ENCODE measurements at regions not wholly inside any gene's neighbourhood (a gene's known extent, or its start where the extent isn't known, plus 50 kb on each side); places are given as distances from the start of the nearest gene placed in this dataset.

DNA sequence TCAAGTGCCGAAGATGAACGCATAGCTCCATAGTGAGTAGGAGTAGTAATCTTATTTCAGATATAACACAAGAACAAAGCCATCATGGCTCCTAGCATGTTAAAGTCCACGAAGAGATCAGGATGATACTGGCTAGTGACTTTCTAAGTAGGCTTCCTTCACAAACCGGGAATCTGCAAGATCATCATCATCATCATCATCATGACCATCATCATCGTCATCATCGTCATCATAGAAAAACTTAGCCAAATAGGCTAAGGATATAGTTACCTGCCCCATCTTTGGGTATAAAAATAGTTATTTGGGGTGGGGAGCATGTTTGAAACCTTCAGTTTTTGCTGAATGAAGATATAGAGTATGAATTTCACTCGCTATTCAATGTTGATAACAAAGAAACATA, 57.9 kb downstream of the PYDC2 start:
- 93 to 94% methylated on average over 7 of the region's 7 CpGs for WGBS, 2 donors
- Histone ChIP-seq H3K36me3 (no peaks in the 10 kb centered on the region), H3K27me3 (no peaks in the 10 kb centered on the region), H3K4me1 (no peaks in the 10 kb centered on the region), H3K27ac (no peak overlapping the region), H3K4me3 (replicated peaks in 1 of 3) (no peak overlapping the region), H3K9me3 (no peaks in the 10 kb centered on the region)
- TF ChIP-seq POLR2A (IDR thresholded peaks at IDR 0.05) = no peak
- TF ChIP-seq, protein P1, sequence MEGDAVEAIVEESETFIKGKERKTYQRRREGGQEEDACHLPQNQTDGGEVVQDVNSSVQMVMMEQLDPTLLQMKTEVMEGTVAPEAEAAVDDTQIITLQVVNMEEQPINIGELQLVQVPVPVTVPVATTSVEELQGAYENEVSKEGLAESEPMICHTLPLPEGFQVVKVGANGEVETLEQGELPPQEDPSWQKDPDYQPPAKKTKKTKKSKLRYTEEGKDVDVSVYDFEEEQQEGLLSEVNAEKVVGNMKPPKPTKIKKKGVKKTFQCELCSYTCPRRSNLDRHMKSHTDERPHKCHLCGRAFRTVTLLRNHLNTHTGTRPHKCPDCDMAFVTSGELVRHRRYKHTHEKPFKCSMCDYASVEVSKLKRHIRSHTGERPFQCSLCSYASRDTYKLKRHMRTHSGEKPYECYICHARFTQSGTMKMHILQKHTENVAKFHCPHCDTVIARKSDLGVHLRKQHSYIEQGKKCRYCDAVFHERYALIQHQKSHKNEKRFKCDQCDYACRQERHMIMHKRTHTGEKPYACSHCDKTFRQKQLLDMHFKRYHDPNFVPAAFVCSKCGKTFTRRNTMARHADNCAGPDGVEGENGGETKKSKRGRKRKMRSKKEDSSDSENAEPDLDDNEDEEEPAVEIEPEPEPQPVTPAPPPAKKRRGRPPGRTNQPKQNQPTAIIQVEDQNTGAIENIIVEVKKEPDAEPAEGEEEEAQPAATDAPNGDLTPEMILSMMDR (IDR thresholded peaks at IDR 0.05) = no peak
- no peak for DNase-seq
- intact Hi-C loops (cut with DNase I) = no loop called here

DNA sequence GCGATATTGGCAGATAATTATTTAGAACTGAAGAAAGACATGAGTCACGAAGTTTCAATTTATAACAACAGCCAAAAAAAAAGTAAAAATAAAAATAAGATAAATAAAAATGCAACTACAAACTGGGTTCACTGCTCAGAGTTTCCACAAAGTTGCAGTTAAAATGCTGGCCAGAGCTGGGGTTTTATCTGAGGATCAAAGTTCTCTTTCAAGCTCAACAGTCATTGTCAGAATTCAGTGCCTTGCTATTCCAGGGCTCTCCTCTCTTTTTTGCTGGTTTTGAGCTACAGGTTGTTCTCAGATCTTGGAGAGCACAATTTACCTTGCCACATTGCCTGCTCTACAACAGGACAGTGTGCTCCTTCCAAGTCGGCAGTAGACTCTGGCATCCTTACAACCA, 60.1 kb downstream of the PYDC2 start:
- Histone ChIP-seq H3K4me3 (replicated peaks in 1 of 3) (no peak overlapping the region), H3K27ac (no peak overlapping the region), H3K36me3 (no peaks in the 10 kb centered on the region), H3K9me3 (no peaks in the 10 kb centered on the region), H3K27me3 (no peaks in the 10 kb centered on the region), H3K4me1 (no peaks in the 10 kb centered on the region)
- TF ChIP-seq POLR2A (IDR thresholded peaks at IDR 0.05) = no peak
- TF ChIP-seq, protein P1 (IDR thresholded peaks at IDR 0.05) = no peak
- WGBS, 2 donors = 88 to 92% methylated on average over 3 of the region's 3 CpGs
- no peak for DNase-seq
- intact Hi-C loops (cut with DNase I) = no loop called here

GRCh38 chr3:191523148-191523547, 62.2 kb downstream of the PYDC2 start:
- H3K9me3 ChIP-seq = no peaks in the 10 kb centered on the region
- no peak overlapping the region for H3K4me3 ChIP-seq (replicated peaks in 1 of 3)
- no peaks in the 10 kb centered on the region for H3K27me3 ChIP-seq
- TF ChIP-seq POLR2A (IDR thresholded peaks at IDR 0.05) = no peak
- TF ChIP-seq, protein P1 (IDR thresholded peaks at IDR 0.05) = no peak
- DNase-seq = no peak
- 93 to 95% methylated on average over 8 of the region's 8 CpGs for WGBS, 2 donors
- H3K4me1 ChIP-seq = no peaks in the 10 kb centered on the region
- intact Hi-C loops (cut with DNase I) = no loop called here
- H3K36me3 ChIP-seq = no peaks in the 10 kb centered on the region
- no peak overlapping the region for H3K27ac ChIP-seq

GRCh38 chr3:191528589-191528988, 67.6 kb downstream of the PYDC2 start:
- TF ChIP-seq POLR2A (IDR thresholded peaks at IDR 0.05) = no peak
- TF ChIP-seq, protein P1 (IDR thresholded peaks at IDR 0.05) = no peak
- Histone ChIP-seq H3K9me3 (no peaks in the 10 kb centered on the region), H3K27me3 (no peaks in the 10 kb centered on the region), H3K27ac (no peak overlapping the region), H3K4me1 (no peaks in the 10 kb centered on the region), H3K4me3 (replicated peaks in 1 of 3) (no peak overlapping the region), H3K36me3 (no peaks in the 10 kb centered on the region)
- 40 to 78% methylated on average over 1 of the region's 1 CpG for WGBS, 2 donors
- intact Hi-C loops (cut with DNase I) = no loop called here
- DNase-seq = no peak

DNA sequence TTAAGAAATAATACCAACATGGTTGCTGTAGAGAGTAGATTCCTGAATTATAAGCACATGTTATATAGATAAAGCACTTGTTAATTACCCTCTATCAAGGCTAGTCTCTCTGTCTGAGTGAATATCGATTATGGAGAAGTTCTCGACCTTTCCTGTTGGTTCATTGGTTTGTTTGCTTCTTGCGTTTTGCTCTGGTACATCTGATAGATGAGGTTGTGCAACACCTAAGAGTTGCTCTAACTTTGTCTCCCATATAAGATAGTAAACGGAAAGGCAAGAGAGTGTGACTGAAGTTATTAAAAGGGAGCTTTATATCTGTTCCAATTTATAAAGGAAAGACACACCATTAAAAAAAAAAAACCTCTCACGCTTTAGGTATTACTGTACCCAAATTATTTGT, 69.0 kb downstream of the PYDC2 start:
- Histone ChIP-seq H3K4me3 (replicated peaks in 1 of 3) (no peak overlapping the region), H3K9me3 (no peaks in the 10 kb centered on the region), H3K27me3 (no peaks in the 10 kb centered on the region), H3K27ac (no peak overlapping the region), H3K4me1 (no peaks in the 10 kb centered on the region), H3K36me3 (no peaks in the 10 kb centered on the region)
- intact Hi-C loops (cut with DNase I) = no loop called here
- WGBS, 2 donors = 90 to 93% methylated on average over 5 of the region's 5 CpGs
- no peak for DNase-seq
- TF ChIP-seq, protein P1 (IDR thresholded peaks at IDR 0.05) = no peak
- no peak for TF ChIP-seq POLR2A (IDR thresholded peaks at IDR 0.05)
